ENCODE measurements at regions not wholly inside any gene's neighbourhood (a gene's known extent, or its start where the extent isn't known, plus 50 kb on each side); places are given as distances from the start of the nearest gene placed in this dataset.
A peak's percentile ranks its signal among the peaks of the same experiment; 100 is the strongest.

- Histone ChIP-seq H3K36me3 (ENCODE audit: control insufficient read depth, insufficient read depth, low read length) (no peaks in the 10 kb centered on the region), H3K27me3 (ENCODE audit: control insufficient read depth, insufficient read depth, low read length) (no peaks in the 10 kb centered on the region), H3K4me3 (ENCODE audit: low read depth, low read length) (no peak overlapping the region)
- ChIA-PET POLR2A (no interaction called here), CTCF (no interaction called here)
- TF ChIP-seq CTCF (IDR thresholded peaks at IDR 0.05; ENCODE audit: insufficient read depth, low read depth, low read length) = no peak
- no peak for DNase-seq (ENCODE audit: low read depth)
Measured at GRCh38 chr2:223107825-223108224, 55.8 kb downstream of the KCNE4 start.

- peak; percentile 61 for DNase-seq (ENCODE audit: low read depth)
- ChIA-PET CTCF (no interaction called here), POLR2A (no interaction called here)
- H3K27me3 ChIP-seq (ENCODE audit: control insufficient read depth, insufficient read depth, low read length) = no peaks in the 10 kb centered on the region
- TF ChIP-seq CTCF (IDR thresholded peaks at IDR 0.05; ENCODE audit: insufficient read depth, low read depth, low read length) = no peak
- H3K36me3 ChIP-seq (ENCODE audit: control insufficient read depth, insufficient read depth, low read length) = no peaks in the 10 kb centered on the region
- no peak overlapping the region for H3K4me3 ChIP-seq (ENCODE audit: low read depth, low read length)
Measured at GRCh38 chr2:223108351-223109050, 56.5 kb downstream of the KCNE4 start.

GRCh38 chr2:223109341-223109740 lies 57.4 kb downstream of the KCNE4 start:
- Histone ChIP-seq H3K4me3 (ENCODE audit: low read depth, low read length) (no peak overlapping the region), H3K36me3 (ENCODE audit: control insufficient read depth, insufficient read depth, low read length) (no peaks in the 10 kb centered on the region), H3K27me3 (ENCODE audit: control insufficient read depth, insufficient read depth, low read length) (no peaks in the 10 kb centered on the region)
- no peak for TF ChIP-seq CTCF (IDR thresholded peaks at IDR 0.05; ENCODE audit: insufficient read depth, low read depth, low read length)
- DNase-seq (ENCODE audit: low read depth) = peak; percentile 66
- ChIA-PET CTCF (interaction anchor here (1.2 kb wide), 1 partner anchor 14 kb away, joined by 3 read pairs; no protein-coding TSS in a partner anchor), POLR2A (no interaction called here)

- H3K36me3 ChIP-seq (ENCODE audit: control insufficient read depth, insufficient read depth, low read length) = no peaks in the 10 kb centered on the region
- H3K27me3 ChIP-seq (ENCODE audit: control insufficient read depth, insufficient read depth, low read length) = no peaks in the 10 kb centered on the region
- DNase-seq (ENCODE audit: low read depth) = no peak
- no peak overlapping the region for H3K4me3 ChIP-seq (ENCODE audit: low read depth, low read length)
- ChIA-PET POLR2A (no interaction called here), CTCF (no interaction called here)
- TF ChIP-seq CTCF (IDR thresholded peaks at IDR 0.05; ENCODE audit: insufficient read depth, low read depth, low read length) = no peak
Measured at GRCh38 chr2:223113161-223113560, 61.2 kb downstream of the KCNE4 start.

- Histone ChIP-seq H3K4me3 (ENCODE audit: low read depth, low read length) (no peak overlapping the region), H3K36me3 (ENCODE audit: control insufficient read depth, insufficient read depth, low read length) (no peaks in the 10 kb centered on the region), H3K27me3 (ENCODE audit: control insufficient read depth, insufficient read depth, low read length) (no peaks in the 10 kb centered on the region)
- ChIA-PET POLR2A (interaction anchor here (1.0 kb wide), 1 partner anchor 10 kb away, joined by 3 read pairs; no protein-coding TSS in a partner anchor), CTCF (interaction anchor here (1.1 kb wide), 1 partner anchor 9 kb away, joined by 3 read pairs; no protein-coding TSS in a partner anchor)
- no peak for DNase-seq (ENCODE audit: low read depth)
- no peak for TF ChIP-seq CTCF (IDR thresholded peaks at IDR 0.05; ENCODE audit: insufficient read depth, low read depth, low read length)
Measured at GRCh38 chr2:223114170-223114569, 62.2 kb downstream of the KCNE4 start.
